NCI-H2107 treated with DMSO at 0.1 percent for 48 hours (cell line): ENCODE measurements at regions not wholly inside any gene's neighbourhood (a gene's known extent, or its start where the extent isn't known, plus 50 kb on each side); places are given as distances from the start of the nearest gene placed in this dataset.

ENCODE experiments used
- DNase-seq: peaks from one replicate; lab custom pipeline; 2025; ENCODE audit not compliant: unreplicated experiment; lab: John Stamatoyannopoulos, UW

GRCh38 chr1:208923946-208924720 lies 659.4 kb upstream of the CAMK1G start:
- peak; percentile 71 for DNase-seq

GRCh38 chr1:208924928-208925327 lies 658.6 kb upstream of the CAMK1G start:
- peak; percentile 43 for DNase-seq

- no peak for DNase-seq
Observed at GRCh38 chr1:208928349-208929010, 655.0 kb upstream of the CAMK1G start.

- DNase-seq = no peak
Observed at GRCh38 chr1:208929575-208929974, 653.9 kb upstream of the CAMK1G start.

GRCh38 chr1:208931936-208932335 lies 651.6 kb upstream of the CAMK1G start:
- DNase-seq = no peak

GRCh38 chr1:208933984-208934525 lies 649.5 kb upstream of the CAMK1G start:
- no peak for DNase-seq

- no peak for DNase-seq
Observed at GRCh38 chr1:208934933-208935332, 648.6 kb upstream of the CAMK1G start.

GRCh38 chr1:208935517-208936187 lies 647.9 kb upstream of the CAMK1G start:
- no peak for DNase-seq

- DNase-seq = no peak
Observed at GRCh38 chr1:208939537-208940085, 643.9 kb upstream of the CAMK1G start.

GRCh38 chr1:208942394-208943130 lies 641.0 kb upstream of the CAMK1G start:
- DNase-seq = peak; percentile 80

- no peak for DNase-seq
Observed at GRCh38 chr1:208943291-208943690, 640.2 kb upstream of the CAMK1G start.

GRCh38 chr1:208944981-208945451 lies 638.5 kb upstream of the CAMK1G start:
- no peak for DNase-seq

GRCh38 chr1:208950206-208950605 lies 633.3 kb upstream of the CAMK1G start:
- DNase-seq = no peak

- no peak for DNase-seq
Observed at GRCh38 chr1:208951026-208951525, 632.4 kb upstream of the CAMK1G start.

- no peak for DNase-seq
Observed at GRCh38 chr1:208951908-208952307, 631.6 kb upstream of the CAMK1G start.

- no peak for DNase-seq
Observed at GRCh38 chr1:208962867-208963266, 620.6 kb upstream of the CAMK1G start.

GRCh38 chr1:208965351-208965750 lies 618.2 kb upstream of the CAMK1G start:
- no peak for DNase-seq

- DNase-seq = no peak
Observed at GRCh38 chr1:208967334-208967733, 616.2 kb upstream of the CAMK1G start.

GRCh38 chr1:208974717-208975116 lies 608.8 kb upstream of the CAMK1G start:
- no peak for DNase-seq

- no peak for DNase-seq
Observed at GRCh38 chr1:208975456-208975855, 608.1 kb upstream of the CAMK1G start.
